Neuronal stem cell (in vitro differentiated cells): ENCODE measurements at regions not wholly inside any gene's neighbourhood (a gene's known extent, or its start where the extent isn't known, plus 50 kb on each side); places are given as distances from the start of the nearest gene placed in this dataset.

ENCODE experiments used
- DNase-seq: peaks from one replicate; pipeline ENCODE4 v3.0.0-alpha.2; 2013; ENCODE audit warnings: low spot score
- H2AFZ ChIP-seq: one replicate; pipeline ENCODE4 v1.6.1; 2013; ENCODE audit warnings: mild to moderate bottlenecking, low read length, inconsistent platforms
- H2AK5ac ChIP-seq: 2 replicates; pipeline ENCODE4 v1.6.1; 2013; ENCODE audit warnings: low read depth, mild to moderate bottlenecking, inconsistent platforms, low read length, moderate library complexity, mixed read lengths
- H2BK120ac ChIP-seq: 2 replicates; pipeline ENCODE4 v1.6.1; 2013; ENCODE audit warnings: low read depth, mild to moderate bottlenecking, inconsistent platforms, low read length, moderate library complexity, mixed read lengths
- H2BK12ac ChIP-seq: one replicate; pipeline ENCODE4 v1.6.1; 2013; ENCODE audit warnings: low read length, inconsistent platforms
- H2BK15ac ChIP-seq: 2 replicates; pipeline ENCODE4 v1.6.1; 2013; ENCODE audit warnings: mild to moderate bottlenecking, low read length, inconsistent platforms, mixed read lengths
- H2BK5ac ChIP-seq: one replicate; pipeline ENCODE4 v1.6.1; 2013; ENCODE audit warnings: inconsistent platforms, mild to moderate bottlenecking, low read length, moderate library complexity
- H3K14ac ChIP-seq: one replicate; pipeline ENCODE4 v1.6.1; 2013; ENCODE audit warnings: low read length, inconsistent platforms
- H3K18ac ChIP-seq: 2 replicates; pipeline ENCODE4 v1.6.1; 2013; ENCODE audit warnings: low read length, inconsistent platforms
- H3K23ac ChIP-seq: 2 replicates; pipeline ENCODE4 v1.6.1; 2013; ENCODE audit warnings: low read depth, mild to moderate bottlenecking, mixed read lengths, low read length, inconsistent platforms; ENCODE audit not compliant: poor library complexity
- H3K27ac ChIP-seq: replicated peaks from 3 replicates; pipeline ENCODE4 v1.5.1; 2013; ENCODE audit warnings: low read length, inconsistent platforms
- H3K27me3 ChIP-seq, 3 experiments: 2 replicates each; pipeline ENCODE4 v1.6.1; 2013; ENCODE audit warnings: low read length in 3 of 3, mild to moderate bottlenecking in 2 of 3, inconsistent platforms in 1 of 3, low read depth in 1 of 3, mixed read lengths in 1 of 3, moderate library complexity in 1 of 3; ENCODE audit not compliant: control insufficient read depth in 3 of 3, insufficient read depth in 3 of 3
- H3K36me3 ChIP-seq, 2 donors: replicated peaks in 1 of 2; 2 replicates each; pipeline ENCODE4 v1.6.1; 2013; ENCODE audit warnings: low read length in 2 of 2; ENCODE audit not compliant: control insufficient read depth in 2 of 2, insufficient read depth in 2 of 2
- H3K4ac ChIP-seq: 2 replicates; pipeline ENCODE4 v1.6.1; 2013; ENCODE audit warnings: inconsistent platforms, mild to moderate bottlenecking, low read length, moderate library complexity
- H3K4me1 ChIP-seq, 2 donors: 1 replicate in 1 of 2; 2 replicates in 1 of 2; pipeline ENCODE4 v1.6.1; 2013; ENCODE audit warnings: low read length in 2 of 2, low read depth in 1 of 2; ENCODE audit not compliant: control insufficient read depth in 2 of 2, insufficient read depth in 1 of 2
- H3K4me2 ChIP-seq: one replicate; pipeline ENCODE4 v1.6.1; 2013; ENCODE audit warnings: mild to moderate bottlenecking, low read length, inconsistent platforms; ENCODE audit not compliant: insufficient read depth, poor library complexity, severe bottlenecking
- H3K4me3 ChIP-seq, 2 donors: 2 replicates each; pipeline ENCODE4 v1.5.1; 2013; ENCODE audit warnings: low read length in 2 of 2, mild to moderate bottlenecking in 2 of 2, inconsistent platforms in 1 of 2, moderate library complexity in 1 of 2
- H3K79me1 ChIP-seq: one replicate; pipeline ENCODE4 v1.6.1; 2013; ENCODE audit warnings: low read depth, mild to moderate bottlenecking, inconsistent platforms, low read length, moderate library complexity
- H3K9ac ChIP-seq: one replicate; pipeline ENCODE4 v1.6.1; 2013; ENCODE audit warnings: mild to moderate bottlenecking, low read depth, low read length, inconsistent platforms; ENCODE audit not compliant: poor library complexity
- H3K9me3 ChIP-seq, 2 donors: replicated peaks in 1 of 2; 2 replicates each; pipeline versions ENCODE3 to v1.6.1; 2013; ENCODE audit warnings: low read length in 2 of 2, mild to moderate bottlenecking in 2 of 2, inconsistent platforms in 1 of 2, low read depth in 1 of 2, mixed read lengths in 1 of 2, moderate library complexity in 1 of 2; ENCODE audit not compliant: control insufficient read depth in 2 of 2, insufficient read depth in 1 of 2
- H4K8ac ChIP-seq: one replicate; pipeline ENCODE4 v1.6.1; 2013; ENCODE audit warnings: low read depth, mild to moderate bottlenecking, inconsistent platforms, low read length, moderate library complexity
- H4K91ac ChIP-seq: one replicate; pipeline ENCODE4 v1.6.1; 2013; ENCODE audit warnings: low read length, low read depth, mild to moderate bottlenecking, inconsistent platforms; ENCODE audit not compliant: poor library complexity
- WGBS, 2 donors: extraction: QIAGEN DNeasy Blood & Tissue Kit; methylation state at CpG; one replicate each; pipeline ENCODE4 v1.1.7; 2013; ENCODE audit warnings: missing lambda C conversion rate in 2 of 2, mixed read lengths in 1 of 2; ENCODE audit not compliant: insufficient read length in 2 of 2, insufficient replicate concordance in 1 of 2; ENCODE audit errors: extremely low coverage in 2 of 2; 5-methylcytosine and 5-hydroxymethylcytosine counted together

DNA sequence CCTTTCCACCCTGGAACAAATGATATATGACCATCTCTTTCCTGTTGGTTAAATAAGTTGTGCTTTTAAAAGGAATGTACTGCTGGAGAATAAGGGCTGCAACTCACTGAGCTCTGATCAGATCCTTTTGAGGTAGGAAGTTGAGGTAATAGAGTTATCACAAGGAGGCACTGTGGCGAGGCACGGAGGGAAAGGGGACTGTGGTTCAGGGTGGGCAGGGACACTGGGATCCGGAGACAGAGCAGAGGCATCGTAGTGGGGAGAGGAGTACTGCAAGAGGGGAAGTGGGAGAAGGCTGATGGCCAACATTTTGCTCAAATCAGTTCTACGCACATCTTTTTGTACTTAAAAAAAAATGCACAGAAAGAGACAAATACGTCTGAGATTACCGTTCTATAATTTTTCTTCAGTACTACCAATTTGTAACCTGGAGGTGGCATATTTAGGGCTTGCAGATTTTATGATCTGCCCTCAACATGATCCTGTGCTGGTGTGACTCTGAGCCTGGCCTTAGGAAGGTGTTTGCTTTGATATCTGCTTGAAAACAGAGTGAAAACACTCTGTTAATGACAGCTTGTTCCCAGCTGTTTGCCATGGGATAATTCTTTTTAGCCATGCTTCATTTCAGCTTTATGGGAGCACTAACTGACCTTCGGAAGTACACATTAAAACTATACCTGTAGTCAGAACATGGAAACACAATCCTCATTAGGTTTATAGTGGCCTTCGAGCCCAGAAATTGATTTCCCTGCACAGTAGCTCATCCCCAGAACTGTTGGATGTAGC is 168.1 kb downstream of the KCNE4 start:
- Histone ChIP-seq H3K4me1 (peaks cover 0 to 2% of the 10 kb centered on the region in 2 donors), H2BK15ac (no peak overlapping the region), H3K27ac (no peak overlapping the region), H4K91ac (no peak overlapping the region), H3K14ac (no peak overlapping the region), H3K18ac (no peak overlapping the region), H3K23ac (no peak overlapping the region), H2AK5ac (no peak overlapping the region), H3K79me1 (no peaks in the 10 kb centered on the region), H3K36me3 (no peaks in the 10 kb centered on the region), H2AFZ (no peak overlapping the region), H3K27me3 (no peaks in the 10 kb centered on the region), H3K4ac (no peak overlapping the region), H3K4me2 (no peak overlapping the region), H3K4me3 (no peak overlapping the region), H2BK120ac (no peak overlapping the region), H4K8ac (no peak overlapping the region), H2BK5ac (no peak overlapping the region), H3K9me3 (no peaks in the 10 kb centered on the region), H2BK12ac (no peak overlapping the region), H3K9ac (no peak overlapping the region)
- WGBS, 2 donors = no CpG with 5 or more reads among the region's 9 CpGs
- no peak for DNase-seq

- Histone ChIP-seq H3K14ac (no peak overlapping the region), H4K8ac (no peak overlapping the region), H3K4me2 (no peak overlapping the region), H3K18ac (no peak overlapping the region), H3K36me3 (no peaks in the 10 kb centered on the region), H3K4me1 (no peaks in the 10 kb centered on the region), H2AFZ (no peak overlapping the region), H3K9ac (no peak overlapping the region), H2AK5ac (no peak overlapping the region), H3K4ac (no peak overlapping the region), H3K9me3 (no peaks in the 10 kb centered on the region), H3K79me1 (no peaks in the 10 kb centered on the region), H4K91ac (no peak overlapping the region), H2BK12ac (no peak overlapping the region), H2BK120ac (no peak overlapping the region), H2BK5ac (no peak overlapping the region), H3K27me3 (no peaks in the 10 kb centered on the region), H3K23ac (no peak overlapping the region), H3K4me3 (no peak overlapping the region), H2BK15ac (no peak overlapping the region), H3K27ac (no peak overlapping the region)
- no peak for DNase-seq
- no CpG with 5 or more reads among the region's 1 CpG for WGBS, 2 donors
These were observed 168.6 kb downstream of the KCNE4 start for GRCh38 chr2:223220658-223220925.

DNA sequence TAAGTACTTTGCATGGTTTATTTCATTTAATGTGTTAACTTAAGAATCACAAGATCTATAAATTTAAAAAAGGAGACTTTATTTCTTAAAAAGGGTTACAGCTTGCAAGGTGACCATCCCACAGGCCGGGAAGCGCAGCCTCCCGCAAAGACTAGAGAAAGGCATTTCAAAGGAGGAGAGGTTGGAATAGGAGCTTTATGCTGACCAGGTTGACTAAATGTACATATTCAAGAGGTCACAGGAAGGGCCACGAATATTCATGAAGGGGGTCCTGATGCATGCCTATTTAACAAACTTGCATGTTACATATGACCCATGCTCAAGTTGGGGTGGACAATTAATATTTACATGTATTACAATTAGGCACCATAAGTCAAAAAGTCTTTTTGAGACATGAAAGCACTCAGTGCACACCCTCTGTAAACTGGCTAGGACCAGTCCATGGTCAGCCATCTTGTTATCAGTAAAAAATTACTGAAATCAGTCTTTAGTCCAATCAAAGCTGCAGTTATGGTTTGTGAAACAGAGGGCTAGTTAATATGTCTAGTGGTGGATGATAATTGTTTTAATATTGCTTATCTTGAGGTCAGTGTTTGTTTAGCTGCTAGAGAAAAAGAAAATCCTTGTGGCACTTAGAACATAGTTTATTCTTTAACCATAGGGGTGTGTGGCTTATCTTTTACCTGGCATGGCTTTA is 169.3 kb downstream of the KCNE4 start:
- Histone ChIP-seq H2BK120ac (no peak overlapping the region), H2AK5ac (no peak overlapping the region), H3K27me3 (no peaks in the 10 kb centered on the region), H3K36me3 (no peaks in the 10 kb centered on the region), H4K8ac (no peak overlapping the region), H3K18ac (no peak overlapping the region), H2BK5ac (no peak overlapping the region), H3K9ac (no peak overlapping the region), H3K4me3 (no peak overlapping the region), H2BK12ac (no peak overlapping the region), H2AFZ (no peak overlapping the region), H2BK15ac (no peak overlapping the region), H3K27ac (no peak overlapping the region), H3K14ac (no peak overlapping the region), H3K4me2 (no peak overlapping the region), H3K23ac (no peak overlapping the region), H4K91ac (no peak overlapping the region), H3K79me1 (no peaks in the 10 kb centered on the region), H3K4ac (no peak overlapping the region), H3K9me3 (no peaks in the 10 kb centered on the region), H3K4me1 (no peaks in the 10 kb centered on the region)
- no CpG with 5 or more reads among the region's 4 CpGs for WGBS, 2 donors
- DNase-seq = no peak

DNA sequence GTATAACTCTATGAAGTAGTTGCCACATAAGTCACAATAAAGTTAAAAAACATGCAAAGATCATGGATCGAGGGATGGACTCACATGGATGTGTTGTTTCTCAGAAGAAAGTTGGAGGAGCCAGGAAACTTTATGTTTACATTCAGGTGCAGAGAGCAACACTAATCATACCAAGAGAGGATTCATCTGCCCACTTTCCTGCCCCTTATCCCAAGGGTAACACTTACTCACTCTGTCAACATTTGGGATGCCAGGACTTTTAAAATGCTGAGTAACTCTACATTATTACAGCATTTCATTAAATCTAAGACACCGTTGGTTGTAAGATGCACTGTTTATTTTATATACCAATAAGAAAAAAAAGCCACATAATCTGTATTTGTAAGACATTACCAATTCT is 170.4 kb downstream of the KCNE4 start:
- Histone ChIP-seq H2BK15ac (no peak overlapping the region), H3K9ac (no peak overlapping the region), H3K36me3 (no peaks in the 10 kb centered on the region), H2BK12ac (no peak overlapping the region), H3K4me2 (no peak overlapping the region), H3K14ac (no peak overlapping the region), H3K23ac (no peak overlapping the region), H2BK120ac (no peak overlapping the region), H3K4ac (no peak overlapping the region), H4K8ac (no peak overlapping the region), H2AFZ (no peak overlapping the region), H3K27ac (no peak overlapping the region), H3K79me1 (no peaks in the 10 kb centered on the region), H3K4me1 (no peaks in the 10 kb centered on the region), H4K91ac (no peak overlapping the region), H2AK5ac (no peak overlapping the region), H3K27me3 (no peaks in the 10 kb centered on the region), H3K9me3 (no peaks in the 10 kb centered on the region), H3K4me3 (no peak overlapping the region), H2BK5ac (no peak overlapping the region), H3K18ac (no peak overlapping the region)
- DNase-seq = no peak
- WGBS, 2 donors = no CpG with 5 or more reads among the region's 2 CpGs
